HPDE6-E6E7 (cell line): ENCODE measurements at regions not wholly inside any gene's neighbourhood (a gene's known extent, or its start where the extent isn't known, plus 50 kb on each side); places are given as distances from the start of the nearest gene placed in this dataset.

Experiments used
- DNase-seq: peaks from one replicate; pipeline ENCODE4 v3.0.0; 2011; ENCODE audit warnings: missing footprints; ENCODE audit errors: extremely low spot score

DNA sequence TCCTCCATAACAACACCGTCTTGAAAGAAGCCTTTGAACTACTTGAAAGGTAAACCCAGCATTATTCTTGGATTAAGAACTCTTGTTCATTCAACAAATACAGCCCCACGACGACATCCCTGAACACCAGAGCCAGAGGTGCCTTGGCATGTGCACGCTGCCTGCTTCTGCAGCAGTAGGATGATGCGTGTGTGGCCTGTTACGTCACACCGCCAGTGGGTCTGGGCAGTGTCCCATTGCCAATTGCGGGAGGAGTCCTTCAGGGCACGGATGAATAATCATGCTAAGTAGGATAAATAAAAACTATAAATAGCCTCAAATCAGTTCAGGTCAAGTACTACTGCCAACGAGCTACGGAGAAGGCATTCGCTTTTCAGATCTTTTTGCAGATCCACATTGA is 380.5 kb downstream of the SHANK2 start:
- DNase-seq, result no peak

DNA sequence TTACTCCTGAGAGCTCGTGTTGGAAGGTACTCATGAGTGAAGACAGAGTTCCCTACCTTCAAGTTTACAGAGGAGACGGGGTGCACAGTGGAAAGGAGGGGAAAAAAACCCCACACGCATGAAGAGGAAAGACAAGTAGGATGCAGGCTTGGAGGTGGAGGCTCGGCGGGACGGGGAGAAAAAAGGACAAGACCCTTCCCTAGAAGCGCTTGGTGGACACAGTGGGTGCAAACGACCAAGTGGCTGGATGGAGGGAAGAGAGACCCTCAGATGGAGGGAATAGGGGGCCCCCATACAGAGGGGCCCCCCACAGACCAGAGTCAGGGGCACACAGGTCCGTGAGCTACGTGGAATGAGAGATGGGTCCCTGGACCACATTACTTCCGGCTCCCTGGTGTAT is 380.1 kb downstream of the SHANK2 start:
- DNase-seq, result no peak

DNA sequence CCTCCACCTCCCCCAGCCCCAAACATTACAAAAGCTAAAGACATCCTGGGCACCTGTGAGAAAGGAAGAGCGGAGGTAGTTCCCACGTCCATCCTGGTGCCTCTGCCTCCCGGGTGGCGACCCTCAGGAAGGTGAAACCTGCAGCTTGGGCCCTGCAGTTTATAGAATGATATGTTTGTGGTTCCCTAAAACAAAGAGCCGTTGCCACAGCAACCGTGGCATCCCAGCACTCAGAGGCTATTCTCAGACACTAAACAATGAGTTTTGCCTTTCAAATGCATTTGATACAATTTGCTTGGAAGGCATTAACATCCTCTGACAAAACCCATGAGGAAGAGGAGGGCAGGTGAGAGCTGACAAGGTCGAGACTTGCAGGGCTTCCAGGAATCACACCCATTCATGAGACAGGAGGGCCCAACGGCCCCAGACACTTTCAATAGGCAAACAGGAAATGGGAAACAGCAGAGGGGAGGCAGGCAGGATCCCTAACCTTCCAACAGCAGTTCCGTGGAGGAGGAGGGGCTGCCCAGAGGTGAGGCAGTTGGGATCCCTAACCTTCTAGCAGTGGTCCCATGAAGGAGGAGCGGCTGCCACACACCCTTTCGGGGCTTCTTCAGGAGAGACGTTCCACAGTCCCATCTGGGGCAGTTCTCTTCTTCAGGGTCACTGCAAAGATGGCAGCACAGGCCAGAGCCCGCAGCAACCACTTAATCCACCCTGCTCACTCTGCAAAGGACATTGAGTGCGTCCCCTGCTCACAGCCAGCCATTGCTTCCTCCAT is 379.2 kb downstream of the SHANK2 start:
- no peak for DNase-seq

DNA sequence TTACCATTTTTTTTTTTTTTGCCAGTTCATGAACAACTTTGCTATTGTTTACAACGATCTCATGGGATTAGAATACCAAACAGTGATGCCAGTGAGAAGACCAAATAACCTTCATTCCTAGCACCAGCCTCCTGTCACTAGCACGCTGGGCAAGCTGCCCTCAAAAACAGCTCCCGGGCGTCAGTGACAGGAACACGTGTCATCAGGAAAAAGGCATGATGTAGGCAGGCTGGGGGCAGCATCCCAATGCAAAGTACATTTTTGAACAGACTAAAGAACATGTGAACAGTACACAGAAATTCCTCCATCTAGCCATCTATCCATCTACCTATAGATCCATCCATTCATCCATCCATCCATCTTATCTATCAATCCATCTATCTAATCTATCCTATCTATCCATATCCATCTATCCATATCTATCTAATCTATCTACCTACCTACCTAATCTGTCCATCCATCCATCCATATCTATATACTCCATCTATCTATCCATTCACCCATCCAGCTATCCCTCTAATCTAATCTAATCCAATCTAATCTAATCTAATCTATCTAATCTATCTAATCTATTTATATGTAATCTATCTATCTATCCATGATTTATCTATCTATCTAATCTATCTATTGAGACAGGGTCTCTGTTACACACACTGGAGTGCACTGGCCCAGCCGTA is 378.5 kb downstream of the SHANK2 start:
- no peak for DNase-seq

DNA sequence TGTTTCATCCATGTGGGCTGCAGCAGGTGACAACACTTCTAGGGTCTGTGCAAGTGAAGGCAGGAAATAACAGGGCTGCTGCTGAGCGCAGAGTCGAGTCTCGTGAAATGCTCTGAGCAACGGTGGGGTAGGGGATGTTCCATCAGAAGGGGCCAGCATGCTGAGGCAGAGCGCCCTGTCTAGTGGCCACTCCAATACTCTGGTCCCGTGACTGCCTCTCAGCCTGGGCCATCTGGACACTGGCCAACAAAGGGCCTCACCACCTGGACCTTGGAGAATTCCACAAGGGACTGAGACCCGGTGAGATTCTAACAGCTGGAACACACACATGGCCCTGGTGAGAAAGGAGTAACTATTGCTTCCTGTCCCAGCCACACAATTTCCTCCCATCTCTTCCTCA is 375.7 kb downstream of the SHANK2 start:
- no peak for DNase-seq

- no peak for DNase-seq
These were observed 375.2 kb downstream of the SHANK2 start for GRCh38 chr11:70877151-70877550.

DNA sequence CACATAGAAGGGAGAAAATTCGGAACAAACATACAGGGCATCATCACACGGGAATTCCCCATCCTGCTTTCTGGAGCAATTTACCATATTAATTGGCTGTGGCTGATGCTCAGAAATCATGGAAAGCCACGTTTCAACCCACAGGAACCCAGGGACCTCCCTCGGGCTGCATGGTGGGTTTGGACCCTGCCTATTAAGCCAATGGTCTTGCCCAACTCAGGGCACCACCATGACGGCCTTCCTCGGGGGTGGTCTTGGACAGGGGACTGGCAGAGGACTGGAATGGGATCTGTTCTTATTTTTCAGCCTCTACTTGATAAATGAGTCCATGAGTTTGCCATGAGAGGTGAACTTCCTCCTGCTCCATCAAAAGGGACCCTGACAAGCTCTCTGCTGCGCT is 374.0 kb downstream of the SHANK2 start:
- DNase-seq, result no peak

- no peak for DNase-seq
These were observed 372.6 kb downstream of the SHANK2 start for GRCh38 chr11:70879601-70880285.

DNA sequence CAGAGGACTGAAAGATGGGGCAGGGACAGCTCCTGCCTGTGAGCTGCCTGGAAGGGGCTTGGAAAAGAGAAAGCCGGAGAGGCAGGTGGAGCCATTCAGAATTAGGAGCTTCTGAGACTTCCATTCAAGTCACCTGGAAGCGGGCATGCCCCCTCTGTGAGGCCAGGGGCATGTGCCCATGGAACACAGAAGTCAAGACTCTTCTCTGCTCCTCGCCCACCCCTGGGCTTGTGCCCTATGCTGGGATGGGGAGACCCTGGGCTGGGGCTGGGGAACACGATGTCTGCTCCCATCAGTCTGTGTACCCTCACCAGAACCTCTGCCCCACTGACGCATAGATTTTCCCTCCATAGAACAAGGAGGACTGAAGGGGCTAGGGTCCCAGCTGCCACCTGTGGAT is 372.0 kb downstream of the SHANK2 start:
- no peak for DNase-seq

GRCh38 chr11:70881948-70882715 is 370.2 kb downstream of the SHANK2 start:
- DNase-seq, result no peak

DNA sequence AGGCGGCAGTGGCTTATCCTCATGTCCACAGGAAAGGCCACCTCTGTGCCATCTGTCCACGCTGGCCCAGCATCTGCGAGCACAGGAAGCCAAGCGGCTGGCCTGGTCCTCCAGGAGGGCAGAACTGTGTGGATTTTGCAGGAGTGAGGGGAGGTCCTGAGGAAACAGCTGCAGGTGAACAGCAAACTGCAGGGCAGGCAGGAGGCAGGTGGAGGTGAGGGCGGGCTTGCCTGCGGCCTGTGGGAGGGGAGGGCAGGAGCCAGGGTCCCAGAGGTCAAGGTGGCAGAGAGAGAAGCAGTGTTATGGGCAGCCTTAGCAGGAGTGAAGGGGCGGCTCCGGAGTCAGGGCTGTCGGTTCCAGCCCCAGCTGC is 369.7 kb downstream of the SHANK2 start:
- no peak for DNase-seq

- DNase-seq, result no peak
These were observed 368.9 kb downstream of the SHANK2 start for GRCh38 chr11:70883323-70883940.

GRCh38 chr11:70883973-70884623 is 368.3 kb downstream of the SHANK2 start:
- no peak for DNase-seq

- DNase-seq, result no peak
These were observed 366.8 kb downstream of the SHANK2 start for GRCh38 chr11:70885281-70886231.

- no peak for DNase-seq
These were observed 366.1 kb downstream of the SHANK2 start for GRCh38 chr11:70886256-70886655.

- DNase-seq, result no peak
These were observed 365.5 kb downstream of the SHANK2 start for GRCh38 chr11:70886676-70887541.

- DNase-seq, result no peak
These were observed 364.9 kb downstream of the SHANK2 start for GRCh38 chr11:70887542-70887827.

DNA sequence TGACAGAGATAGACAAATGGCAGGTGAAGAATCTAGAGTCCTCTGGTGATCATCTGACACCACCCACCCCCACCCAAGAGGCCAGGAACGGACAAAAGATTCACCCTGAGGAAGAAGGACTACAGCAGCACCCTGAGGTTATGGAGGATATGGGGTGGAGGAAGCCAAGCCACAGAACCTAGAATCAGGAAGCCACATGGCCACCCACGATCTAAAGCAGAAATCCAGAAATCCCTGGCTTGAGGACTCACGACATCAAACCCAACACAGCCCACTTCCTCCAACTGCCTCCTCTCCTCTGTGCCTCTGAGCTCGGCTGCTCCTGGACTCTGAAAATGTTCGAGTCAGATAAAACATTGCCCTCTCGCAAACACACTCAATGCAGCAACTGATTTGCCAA is 364.3 kb downstream of the SHANK2 start:
- DNase-seq, result no peak

DNA sequence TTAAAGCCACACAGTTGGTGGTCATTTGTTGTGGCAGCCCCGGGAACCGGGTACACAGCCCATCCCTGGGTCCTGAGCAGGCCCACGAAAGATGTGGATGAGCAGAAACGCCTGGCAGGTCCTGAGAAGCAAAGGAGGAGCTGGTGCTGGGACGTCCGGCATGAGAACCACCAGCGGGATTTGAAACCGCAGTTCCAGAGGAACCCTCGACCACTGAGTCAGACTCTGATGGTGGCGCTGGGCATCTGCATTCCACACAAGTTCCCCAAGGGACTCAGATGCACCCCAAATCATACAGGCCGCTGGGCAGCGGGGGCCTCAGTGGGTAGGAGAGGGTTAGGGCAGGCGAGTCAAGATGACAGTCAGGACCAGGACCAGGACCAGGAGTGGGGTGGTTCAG is 363.0 kb downstream of the SHANK2 start:
- no peak for DNase-seq
